Tibial nerve (tissue), 4 donors: ENCODE measurements at regions not wholly inside any gene's neighbourhood (a gene's known extent, or its start where the extent isn't known, plus 50 kb on each side); places are given as distances from the start of the nearest gene placed in this dataset.
A peak's percentile ranks its signal among the peaks of the same experiment; 100 is the strongest.

Experiments
- DNase-seq, 2 donors: peaks; one replicate each; pipeline ENCODE4 v3.0.0-alpha.2; 2019; ENCODE audit warnings: low spot score in 2 of 2
- H3K27ac ChIP-seq, 4 donors: fragments of 200-600 bp; sonication (generic) in 3 of 4; one replicate each; pipeline ENCODE4 v1.5.1; 2017 to 2019; ENCODE audit warnings: mild to moderate bottlenecking in 1 of 4
- H3K27me3 ChIP-seq, 2 donors: fragments of 200-600 bp; sonication (generic) in 1 of 2; one replicate each; pipeline versions ENCODE4 v1.5.1 to v1.6.0; 2017 to 2019
- H3K36me3 ChIP-seq, 3 donors: fragments of 200-600 bp; sonication (generic); one replicate each; pipeline ENCODE4 v1.5.1; 2018 to 2019
- H3K4me1 ChIP-seq, 4 donors: fragments of 200-600 bp; sonication (generic) in 3 of 4; one replicate each; pipeline ENCODE4 v1.5.1; 2017 to 2019
- H3K4me3 ChIP-seq, 4 donors: fragments of 200-600 bp; sonication (generic) in 3 of 4; one replicate each; pipeline ENCODE4 v1.5.1; 2017 to 2019; ENCODE audit warnings: mild to moderate bottlenecking in 1 of 4, moderate library complexity in 1 of 4
- H3K9me3 ChIP-seq, 4 donors: fragments of 200-600 bp; sonication (generic) in 3 of 4; one replicate each; pipeline ENCODE4 v1.5.1; 2017 to 2019
- CTCF ChIP-seq, 5 experiments: fragments of 200-600 bp in 3 of 5; fragments of 450-650 bp in 2 of 5; sonication (generic) in 3 of 5; IDR thresholded peaks; one replicate each; pipeline ENCODE4 v1.5.1; 2016 to 2019; ENCODE audit warnings: antibody characterized with exemption in 5 of 5, mild to moderate bottlenecking in 3 of 5, moderate library complexity in 2 of 5
- EP300 ChIP-seq, 2 donors: sonication (generic); formaldehyde crosslinking; IDR thresholded peaks; one replicate each; pipeline ENCODE4 v1.6.1; 2017; ENCODE audit warnings: antibody characterized with exemption in 2 of 2, mild to moderate bottlenecking in 1 of 2
- POLR2A ChIP-seq, 2 donors: fragments of 450-650 bp; IDR thresholded peaks; one replicate each; pipeline ENCODE4 v1.6.1; 2017; ENCODE audit warnings: antibody characterized with exemption in 2 of 2, mild to moderate bottlenecking in 2 of 2, moderate library complexity in 2 of 2
- whole genome bisulfite sequencing, 2 donors: methylation state at CpG; one replicate each; pipeline ENCODE4 v1.1.5; 2018; 5-methylcytosine and 5-hydroxymethylcytosine counted together

- DNase-seq: no peak
- 37% methylated on average over 3 of the region's 3 CpGs for WGBS, 2 donors
Observed at GRCh38 chr6:99136488-99136887, 188.7 kb upstream of the FBXL4 start.

GRCh38 chr6:99132026-99132635, 184.4 kb upstream of the FBXL4 start:
- H3K36me3 ChIP-seq: no peaks in the 10 kb centered on the region
- 63 to 73% methylated on average over 4 of the region's 4 CpGs for WGBS, 2 donors
- no peak overlapping the region for H3K27ac ChIP-seq
- no peaks in the 10 kb centered on the region for H3K9me3 ChIP-seq
- no peak overlapping the region for H3K4me3 ChIP-seq
- no peak for DNase-seq
- no peaks in the 10 kb centered on the region for H3K4me1 ChIP-seq
- TF ChIP-seq EP300 (IDR thresholded peaks at IDR 0.05) (no peak), POLR2A (IDR thresholded peaks at IDR 0.05) (no peak), CTCF (IDR thresholded peaks at IDR 0.05) (no peak)
- no peaks in the 10 kb centered on the region for H3K27me3 ChIP-seq

More at GRCh38 chr6:99136488-99136887, 188.7 kb upstream of the FBXL4 start:
- Histone ChIP-seq H3K27me3 (no peaks in the 10 kb centered on the region), H3K4me3 (no peak overlapping the region), H3K4me1 (no peaks in the 10 kb centered on the region), H3K9me3 (no peaks in the 10 kb centered on the region), H3K27ac (no peak overlapping the region), H3K36me3 (no peaks in the 10 kb centered on the region)
- no peak for TF ChIP-seq EP300 (IDR thresholded peaks at IDR 0.05)
- no peak for TF ChIP-seq CTCF (IDR thresholded peaks at IDR 0.05)
- no peak for TF ChIP-seq POLR2A (IDR thresholded peaks at IDR 0.05)

- Histone ChIP-seq H3K36me3 (no peaks in the 10 kb centered on the region), H3K4me3 (no peak overlapping the region), H3K4me1 (no peaks in the 10 kb centered on the region), H3K27me3 (no peaks in the 10 kb centered on the region), H3K27ac (no peak overlapping the region), H3K9me3 (no peaks in the 10 kb centered on the region)
- DNase-seq: no peak
- WGBS, 2 donors: 60 to 61% methylated on average over 15 of the region's 15 CpGs
- TF ChIP-seq CTCF (IDR thresholded peaks at IDR 0.05) (peak in 1 of 5 experiments; percentile 7), POLR2A (IDR thresholded peaks at IDR 0.05) (no peak)
Observed at GRCh38 chr6:99130897-99131873, 183.4 kb upstream of the FBXL4 start.

- 88 to 91% methylated on average over 2 of the region's 2 CpGs for WGBS, 2 donors
- no peaks in the 10 kb centered on the region for H3K9me3 ChIP-seq
- no peaks in the 10 kb centered on the region for H3K27me3 ChIP-seq
- TF ChIP-seq POLR2A (IDR thresholded peaks at IDR 0.05) (no peak), CTCF (IDR thresholded peaks at IDR 0.05) (no peak), EP300 (IDR thresholded peaks at IDR 0.05) (no peak)
- H3K27ac ChIP-seq: no peak overlapping the region
- H3K4me3 ChIP-seq: no peak overlapping the region
- no peak for DNase-seq
- no peaks in the 10 kb centered on the region for H3K4me1 ChIP-seq
- no peaks in the 10 kb centered on the region for H3K36me3 ChIP-seq
Observed at GRCh38 chr6:99129835-99130234, 182.1 kb upstream of the FBXL4 start.

GRCh38 chr6:99121748-99122147, 174.0 kb upstream of the FBXL4 start:
- TF ChIP-seq EP300 (IDR thresholded peaks at IDR 0.05): no peak
- TF ChIP-seq POLR2A (IDR thresholded peaks at IDR 0.05): no peak
- TF ChIP-seq CTCF (IDR thresholded peaks at IDR 0.05): no peak

More at GRCh38 chr6:99121748-99122147, 174.0 kb upstream of the FBXL4 start:
- 54 to 61% methylated on average over 3 of the region's 3 CpGs for WGBS, 2 donors
- Histone ChIP-seq H3K36me3 (no peaks in the 10 kb centered on the region), H3K4me1 (no peaks in the 10 kb centered on the region), H3K27ac (no peak overlapping the region), H3K9me3 (no peaks in the 10 kb centered on the region), H3K27me3 (no peaks in the 10 kb centered on the region), H3K4me3 (no peak overlapping the region)
- DNase-seq: no peak
